ENCODE measurements at regions not wholly inside any gene's neighbourhood (a gene's known extent, or its start where the extent isn't known, plus 50 kb on each side); places are given as distances from the start of the nearest gene placed in this dataset.
"Not testable (repeated sequence)": the region's sequence is repeated elsewhere in the genome, so short reads cannot be mapped to it uniquely, and the experiment has no call there.

GRCh38 chr2:212871597-212871996, 279.8 kb downstream of the IKZF2 start:
- DNase-seq (ENCODE audit: low read depth in 2 of 2) = no peak

GRCh38 chr2:212864186-212864585, 287.2 kb downstream of the IKZF2 start:
- no peak for DNase-seq (ENCODE audit: low read depth in 2 of 2)

DNA sequence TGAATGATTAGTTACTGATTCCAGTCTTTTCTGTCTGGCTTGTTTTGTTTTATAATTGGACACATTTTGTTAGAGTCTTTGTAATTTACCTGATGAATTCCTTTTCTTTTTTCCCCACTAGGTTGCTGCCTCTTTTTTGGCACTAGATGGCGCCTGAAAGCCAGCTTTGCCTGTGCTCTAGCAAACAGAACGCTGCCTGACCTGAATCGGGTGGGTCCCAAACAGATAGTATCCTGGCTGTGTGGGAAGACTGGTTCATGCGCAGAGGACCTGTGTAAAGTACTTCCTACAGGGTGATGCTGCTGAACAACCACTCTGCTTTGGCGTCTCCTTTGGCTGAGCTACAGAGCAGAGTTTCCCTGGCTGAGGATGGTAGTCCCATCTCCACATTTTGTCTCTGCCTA, 288.2 kb downstream of the IKZF2 start:
- no peak for DNase-seq (ENCODE audit: low read depth in 2 of 2)

GRCh38 chr2:212858496-212858895, 292.9 kb downstream of the IKZF2 start:
- DNase-seq (ENCODE audit: low read depth in 2 of 2) = no peak

DNA sequence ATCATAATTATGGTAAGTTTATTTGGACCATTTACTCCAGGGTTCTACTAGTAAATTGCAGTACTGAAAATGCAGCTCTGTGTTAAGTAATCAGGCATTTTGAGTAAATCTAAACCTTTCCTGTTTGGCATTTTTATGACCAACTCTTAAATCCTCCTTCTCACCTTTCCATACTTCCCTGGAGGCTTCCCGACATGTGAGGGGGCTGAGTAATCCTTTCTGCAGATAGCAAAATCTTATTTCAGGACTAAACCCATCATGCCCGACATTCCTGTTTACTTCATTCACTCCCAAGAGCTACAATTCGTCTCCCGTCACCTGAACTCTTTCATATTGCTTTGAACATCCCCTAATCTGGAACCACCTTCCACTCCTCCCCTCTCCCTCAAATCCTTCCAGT, 296.6 kb downstream of the IKZF2 start:
- no peak for DNase-seq (ENCODE audit: low read depth in 2 of 2)

- DNase-seq (ENCODE audit: low read depth in 2 of 2) = no peak
These were observed 297.3 kb downstream of the IKZF2 start for GRCh38 chr2:212854116-212854515.

DNA sequence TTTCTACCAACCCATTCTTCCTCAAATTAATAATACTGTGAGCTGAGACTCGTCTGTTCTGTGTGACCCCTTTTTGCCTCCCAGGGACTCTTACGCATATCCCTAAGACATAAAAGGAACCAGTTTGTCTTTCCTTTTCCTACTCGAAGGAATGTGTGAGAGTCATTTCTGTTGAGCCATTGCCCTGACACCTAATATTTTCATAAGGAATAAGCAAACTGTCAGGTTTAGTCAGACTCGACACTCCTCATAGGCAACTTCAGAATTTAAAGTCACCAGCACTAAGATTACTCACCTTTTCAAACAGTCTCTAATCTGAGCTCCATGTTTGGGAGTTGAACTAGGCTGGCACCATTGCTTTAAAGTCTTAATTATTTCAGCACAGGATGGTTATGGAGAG, 305.5 kb downstream of the IKZF2 start:
- DNase-seq (ENCODE audit: low read depth in 2 of 2) = no peak

GRCh38 chr2:212843409-212844199, 305.0 kb upstream of the ERBB4 start:
- no peak for DNase-seq (ENCODE audit: low read depth in 2 of 2)

GRCh38 chr2:212842544-212843185, 304.1 kb upstream of the ERBB4 start:
- no peak for DNase-seq (ENCODE audit: low read depth in 2 of 2)

DNA sequence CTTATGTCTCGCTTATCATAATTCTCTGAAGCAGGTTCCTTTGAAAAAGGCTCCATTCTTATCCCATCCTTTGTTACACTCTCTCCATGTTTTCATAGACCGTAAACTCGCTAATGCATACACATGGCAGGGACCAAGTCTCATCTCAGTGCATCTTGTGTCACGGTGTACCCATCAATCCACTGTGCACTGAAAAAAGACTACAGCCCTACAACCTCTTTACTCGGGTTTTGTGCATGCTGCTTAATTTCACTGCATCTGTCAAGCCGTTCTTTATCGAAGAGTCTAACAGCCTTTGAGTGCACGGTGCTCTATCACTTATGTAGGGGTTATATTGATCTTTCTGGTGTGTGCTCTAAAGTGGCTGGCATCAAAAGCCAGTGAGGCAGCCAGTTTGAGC, 302.9 kb upstream of the ERBB4 start:
- DNase-seq (ENCODE audit: low read depth in 2 of 2) = no peak

- no peak for DNase-seq (ENCODE audit: low read depth in 2 of 2)
These were observed 293.9 kb upstream of the ERBB4 start for GRCh38 chr2:212832211-212833195.

DNA sequence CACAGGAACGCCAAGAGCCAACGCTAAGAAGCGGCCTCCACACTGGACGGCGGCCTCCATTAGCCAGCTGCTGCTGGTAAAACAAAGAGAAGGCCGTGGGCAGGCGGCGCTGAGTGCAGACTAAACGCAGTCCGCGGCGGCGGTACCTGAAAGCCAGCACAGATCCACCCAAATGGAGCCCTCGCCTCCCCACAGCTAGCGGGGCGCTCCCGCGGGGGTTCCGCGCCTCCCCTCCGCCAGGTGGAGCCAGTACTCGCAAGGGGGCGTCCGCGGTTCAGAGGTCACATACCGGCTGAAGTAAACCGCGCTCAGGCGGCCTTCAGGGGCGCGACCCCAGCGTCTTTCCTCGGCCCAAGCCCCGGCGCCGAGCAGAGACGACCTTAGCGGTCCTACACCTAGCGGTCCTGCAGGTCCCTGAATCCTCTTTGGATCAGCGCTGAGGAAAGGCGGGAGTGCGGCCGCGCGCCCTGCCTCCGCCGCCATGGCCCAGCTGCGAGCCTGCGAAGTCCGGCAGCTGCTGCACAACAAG, 293.1 kb upstream of the ERBB4 start:
- DNase-seq (ENCODE audit: low read depth in 2 of 2) = no peak

DNA sequence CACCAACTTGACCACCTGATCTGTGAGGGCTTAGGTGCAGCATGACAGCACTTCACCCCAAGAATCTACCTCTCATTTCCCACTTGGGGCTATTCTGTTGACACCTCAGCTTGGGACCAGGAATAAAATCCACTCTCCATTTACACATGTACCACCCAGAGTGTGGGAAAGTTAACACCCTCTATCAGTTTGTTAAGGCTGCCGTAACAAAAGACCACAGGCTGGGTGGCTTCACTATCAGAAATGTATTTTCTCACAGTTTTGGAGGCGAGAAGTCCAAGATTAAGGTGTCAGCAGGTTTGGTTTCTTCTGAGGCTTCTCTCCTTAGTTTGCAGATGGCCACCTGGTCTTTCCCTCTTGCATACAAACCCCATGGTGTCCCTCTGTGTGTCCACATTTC, 277.7 kb upstream of the ERBB4 start:
- no peak for DNase-seq (ENCODE audit: low read depth in 2 of 2)

DNA sequence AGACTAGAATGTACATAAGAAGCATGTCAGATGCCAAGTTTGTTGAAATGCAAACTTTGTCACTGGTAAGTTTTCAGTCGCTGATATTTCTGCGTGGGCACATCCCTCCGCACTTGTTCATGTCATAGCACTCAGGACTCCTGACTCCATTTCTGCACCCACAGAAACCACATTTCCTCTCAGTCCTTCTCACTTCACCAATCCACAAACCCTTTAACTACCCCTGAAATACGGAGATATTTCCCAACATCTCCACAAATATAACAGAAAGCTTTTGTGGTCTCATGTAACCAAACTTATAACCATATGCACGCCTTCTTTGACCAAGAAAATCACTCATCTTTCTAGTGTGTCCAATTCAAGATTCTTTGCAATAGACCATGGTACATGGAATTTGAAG, 276.9 kb upstream of the ERBB4 start:
- DNase-seq (ENCODE audit: low read depth in 2 of 2) = no peak

DNA sequence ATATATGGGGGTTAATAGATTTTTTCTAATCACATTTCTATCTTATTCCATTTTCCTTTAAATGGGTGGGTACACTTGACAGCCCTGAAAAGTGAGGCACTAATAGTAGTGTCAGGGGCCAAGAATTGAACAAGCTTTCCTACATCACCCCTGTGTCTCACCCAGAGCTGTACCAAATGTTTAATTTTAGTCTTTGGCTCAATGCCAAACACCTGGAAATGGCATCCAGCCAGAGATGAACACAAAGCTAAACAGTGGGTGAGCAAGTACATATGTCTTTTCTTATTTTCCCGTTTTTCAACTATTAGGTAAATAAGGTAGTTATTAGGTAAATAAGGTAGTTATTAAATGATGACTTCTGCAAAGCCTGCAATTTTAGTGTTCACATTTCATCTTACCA, 276.3 kb upstream of the ERBB4 start:
- no peak for DNase-seq (ENCODE audit: low read depth in 2 of 2)

DNA sequence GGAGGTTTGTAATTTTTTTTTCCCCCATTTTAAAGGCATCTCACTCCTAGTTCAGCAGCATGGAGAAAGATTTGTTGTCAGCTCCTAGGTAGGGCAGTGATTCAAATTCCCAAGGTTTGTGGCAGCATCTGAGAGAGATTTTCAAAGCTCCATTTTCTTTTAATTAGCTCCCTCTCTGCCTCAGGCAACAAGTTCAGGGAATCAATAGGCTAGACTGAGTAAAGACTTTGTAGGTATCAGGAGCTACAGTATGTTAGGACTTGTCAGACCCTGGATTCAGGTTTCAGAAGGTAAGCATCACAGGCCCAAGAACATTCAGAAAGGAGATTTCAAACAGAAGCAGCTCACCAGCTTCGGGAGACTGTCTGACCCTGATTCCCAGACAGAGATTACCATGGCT, 273.3 kb upstream of the ERBB4 start:
- no peak for DNase-seq (ENCODE audit: low read depth in 2 of 2)

DNA sequence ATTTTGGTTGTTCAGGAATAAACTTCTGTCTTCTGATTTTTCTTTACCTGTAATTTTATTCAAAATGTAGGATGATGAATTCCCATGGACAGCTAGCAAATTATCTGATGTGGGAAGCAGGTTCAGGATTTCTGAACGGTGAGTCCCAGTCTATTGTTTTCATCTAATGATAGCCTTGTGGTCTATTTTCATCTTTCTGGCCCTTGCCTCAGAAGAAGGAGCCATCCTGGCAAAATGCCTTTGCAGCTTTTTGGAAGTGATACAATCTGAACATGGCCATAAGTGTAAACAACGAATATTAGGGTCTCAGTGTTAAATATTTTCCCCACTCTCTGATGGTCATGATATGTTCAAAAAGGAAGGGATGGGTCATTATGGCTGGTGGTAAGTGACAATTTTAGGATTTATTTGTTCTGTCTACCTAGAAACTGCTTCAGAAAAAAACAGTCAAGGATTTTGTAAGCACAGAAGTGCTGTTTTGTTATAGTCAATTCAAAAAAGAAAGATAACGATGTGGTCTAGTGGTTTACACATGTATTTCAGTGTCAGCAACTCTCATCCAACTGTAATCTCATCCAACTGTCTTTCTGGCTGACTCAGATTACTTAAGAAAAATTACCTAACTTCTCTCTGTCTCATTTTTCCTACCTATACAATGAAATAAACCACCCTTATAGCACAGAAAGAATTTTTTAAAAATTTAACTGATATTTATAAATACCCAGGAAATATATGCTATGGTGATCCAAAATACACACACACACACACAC, 272.6 kb upstream of the ERBB4 start:
- DNase-seq (ENCODE audit: low read depth in 2 of 2) = no peak

GRCh38 chr2:212797484-212798205, 259.0 kb upstream of the ERBB4 start:
- no peak for DNase-seq (ENCODE audit: low read depth in 2 of 2)

DNA sequence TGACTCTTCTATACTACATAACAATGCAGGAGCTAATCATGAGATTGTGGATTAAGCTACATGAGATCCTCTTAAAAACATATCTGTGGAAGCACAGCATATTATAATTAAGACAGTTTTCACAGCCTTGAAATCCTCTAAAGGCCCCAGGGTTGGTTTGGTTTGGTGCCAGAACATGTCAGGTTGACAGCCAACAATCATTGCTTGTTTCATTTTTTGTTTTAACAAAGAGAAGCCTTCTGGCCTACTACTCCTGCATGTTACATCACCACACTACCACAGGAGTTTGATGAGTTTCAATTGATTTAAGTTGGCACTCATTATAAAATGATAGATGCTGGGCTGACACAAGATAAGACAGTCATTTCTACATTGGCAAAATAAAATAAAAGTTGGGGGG, 255.9 kb upstream of the ERBB4 start:
- no peak for DNase-seq (ENCODE audit: low read depth in 2 of 2)

DNA sequence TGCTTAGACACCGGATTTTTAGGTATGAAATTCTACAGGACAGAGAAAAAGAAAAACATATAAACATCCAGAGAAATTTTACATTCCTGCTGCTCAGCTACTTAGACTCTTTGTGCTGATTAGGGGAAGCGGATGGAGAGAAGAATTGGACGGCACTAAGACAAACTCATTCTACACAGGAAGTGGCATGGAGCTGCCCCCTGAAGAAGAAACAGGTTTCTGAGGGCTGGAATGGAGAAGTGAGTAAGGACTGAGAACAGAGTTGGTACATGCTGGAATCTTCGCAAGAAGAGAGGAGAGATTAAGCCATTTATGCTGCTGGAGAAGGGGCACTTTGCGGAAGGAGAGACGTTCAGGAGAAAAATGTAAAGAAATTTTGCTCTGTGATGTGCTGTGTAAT, 253.0 kb upstream of the ERBB4 start:
- no peak for DNase-seq (ENCODE audit: low read depth in 2 of 2)

DNA sequence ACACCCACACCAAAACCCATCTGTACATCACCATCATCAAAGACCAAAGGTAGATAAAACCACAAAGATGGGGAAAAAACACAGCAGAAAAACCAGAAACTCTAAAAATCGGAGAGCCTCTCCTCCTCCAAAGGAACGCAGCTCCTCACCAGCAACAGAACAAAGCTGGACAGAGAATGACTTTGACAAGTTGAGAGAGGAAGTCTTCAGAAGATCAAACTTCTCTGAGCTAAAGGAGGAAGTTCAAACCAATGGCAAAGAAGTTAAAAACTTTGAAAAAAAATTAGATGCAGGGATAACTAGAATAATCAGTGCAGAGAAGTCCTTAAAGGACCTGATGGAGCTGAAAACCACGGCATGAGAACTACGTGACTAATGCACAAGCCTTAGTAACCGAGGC, 247.5 kb upstream of the ERBB4 start:
- not testable (repeated sequence) for DNase-seq (ENCODE audit: low read depth in 2 of 2)
